NT2/D1 (cell line): ENCODE measurements at regions not wholly inside any gene's neighbourhood (a gene's known extent, or its start where the extent isn't known, plus 50 kb on each side); places are given as distances from the start of the nearest gene placed in this dataset.

Source experiments
- DNase-seq: peaks from one replicate; pipeline ENCODE4 v3.0.0-alpha.2; 2011; ENCODE audit warnings: low read depth, low spot score
- H3K27me3 ChIP-seq: 2 replicates; pipeline ENCODE4 v1.6.0; 2011; ENCODE audit warnings: mild to moderate bottlenecking; ENCODE audit not compliant: insufficient read length, insufficient read depth
- H3K36me3 ChIP-seq: 2 replicates; pipeline ENCODE4 v1.6.1; 2011; ENCODE audit warnings: mild to moderate bottlenecking, low read length, mixed read lengths; ENCODE audit not compliant: insufficient read depth, insufficient read length
- H3K4me1 ChIP-seq: 2 replicates; pipeline ENCODE4 v1.5.1; 2011; ENCODE audit not compliant: insufficient read depth, insufficient read length
- H3K4me3 ChIP-seq: 2 replicates; pipeline ENCODE4 v1.5.1; 2011; ENCODE audit warnings: low read depth; ENCODE audit not compliant: insufficient read length
- H3K9ac ChIP-seq: 2 replicates; pipeline ENCODE4 v1.6.0; 2011; ENCODE audit warnings: low read depth; ENCODE audit not compliant: insufficient read length
- H3K9me3 ChIP-seq: 2 replicates; pipeline ENCODE4 v1.5.1; 2011; ENCODE audit warnings: mild to moderate bottlenecking, low read length; ENCODE audit not compliant: insufficient read depth
- SUZ12 ChIP-seq: IDR thresholded peaks from 2 replicates; pipeline ENCODE4 v1.6.1; 2011; ENCODE audit not compliant: insufficient read length, insufficient read depth; ENCODE audit errors: extremely low read depth
- YY1 ChIP-seq: IDR thresholded peaks from 2 replicates; pipeline ENCODE4 v1.6.1; 2011; ENCODE audit not compliant: insufficient read length, insufficient read depth
- ZNF274 ChIP-seq: IDR thresholded peaks from 2 replicates; pipeline ENCODE4 v1.6.1; 2011; ENCODE audit warnings: mild to moderate bottlenecking, low read depth, low read length

DNA sequence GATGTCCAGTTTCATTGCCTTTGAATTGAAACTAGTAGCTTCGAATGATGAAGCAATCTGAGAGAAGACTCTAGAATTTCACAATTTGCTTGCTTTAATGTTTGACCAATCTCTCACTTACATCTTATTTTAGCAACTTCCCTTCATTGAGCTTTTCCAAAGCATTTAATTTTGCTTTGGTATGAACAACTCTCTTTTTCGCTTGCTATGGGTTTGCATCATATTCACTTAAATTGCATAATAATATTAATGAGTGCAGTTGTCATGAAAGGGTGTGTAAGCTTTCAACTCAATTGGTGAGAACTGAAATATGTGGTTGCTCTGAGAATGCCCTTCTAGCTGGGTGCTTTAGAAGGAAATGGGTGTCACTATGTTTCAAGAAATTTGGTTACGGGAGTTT is 309.2 kb downstream of the HLX start:
- TF ChIP-seq ZNF274 (no peak), YY1 (no peak), SUZ12 (no peak)

GRCh38 chr1:221190249-221190648 is 311.0 kb downstream of the HLX start:
- Histone ChIP-seq H3K9ac (no peak overlapping the region), H3K4me3 (no peak overlapping the region), H3K4me1 (no peaks in the 10 kb centered on the region), H3K27me3 (no peaks in the 10 kb centered on the region), H3K9me3 (no peaks in the 10 kb centered on the region; the same call in none of the 2 replicates), H3K36me3 (no peaks in the 10 kb centered on the region)
- no peak for DNase-seq
- TF ChIP-seq SUZ12 (no peak), YY1 (no peak), ZNF274 (no peak)

More for the DNA sequence above, 309.2 kb downstream of the HLX start:
- no peaks in the 10 kb centered on the region for H3K27me3 ChIP-seq
- no peaks in the 10 kb centered on the region; the same call in none of the 2 replicates for H3K9me3 ChIP-seq
- no peak overlapping the region for H3K4me3 ChIP-seq
- H3K36me3 ChIP-seq = no peaks in the 10 kb centered on the region
- no peak for DNase-seq
- H3K4me1 ChIP-seq = no peaks in the 10 kb centered on the region
- H3K9ac ChIP-seq = no peak overlapping the region

DNA sequence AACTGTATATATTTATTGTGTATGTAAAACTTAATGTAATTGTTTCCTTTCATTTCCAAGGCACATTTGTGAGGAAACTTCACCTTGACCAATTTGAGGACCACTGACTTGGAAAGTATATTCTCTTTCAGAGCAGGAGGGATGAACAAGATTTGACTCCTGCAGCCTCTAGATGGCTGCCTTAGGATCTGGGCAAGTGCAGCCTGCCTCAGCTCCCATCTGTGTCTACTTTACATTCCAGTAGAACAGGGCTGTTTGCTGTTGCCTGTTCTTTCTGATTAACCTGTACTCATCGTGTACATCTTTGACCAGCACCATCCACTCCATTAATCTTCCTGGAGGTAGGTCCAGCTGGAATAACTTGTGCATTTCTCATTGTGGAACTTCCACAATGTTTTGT is 312.8 kb downstream of the HLX start:
- Histone ChIP-seq H3K9me3 (peaks cover 8% of the 10 kb centered on the region; the same call in 1 of the 2 replicates), H3K27me3 (no peaks in the 10 kb centered on the region), H3K9ac (no peak overlapping the region), H3K4me1 (no peaks in the 10 kb centered on the region), H3K4me3 (no peak overlapping the region), H3K36me3 (no peaks in the 10 kb centered on the region)
- TF ChIP-seq ZNF274 = no peak
- TF ChIP-seq YY1 = no peak
- TF ChIP-seq SUZ12 = no peak
- no peak for DNase-seq

DNA sequence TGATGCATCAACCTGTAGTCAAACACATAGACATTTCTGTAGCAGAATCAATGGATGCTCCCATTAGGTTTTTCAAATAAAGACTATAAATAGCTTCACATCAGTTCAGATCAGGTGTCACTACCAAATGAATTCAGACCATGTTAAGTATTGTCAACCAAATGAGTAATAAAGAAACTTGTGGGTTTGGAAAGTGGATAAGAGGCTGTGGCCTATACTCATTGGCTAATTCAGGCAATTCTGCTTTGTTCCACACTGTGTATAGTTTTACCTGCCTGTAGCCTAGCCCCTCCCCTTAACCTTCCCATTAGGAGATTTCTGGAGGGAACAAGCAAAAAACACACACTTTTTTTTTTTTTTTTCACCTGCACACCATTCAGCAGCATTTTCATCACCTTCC is 321.2 kb downstream of the HLX start:
- Histone ChIP-seq H3K9ac (no peak overlapping the region), H3K4me1 (no peaks in the 10 kb centered on the region), H3K27me3 (no peaks in the 10 kb centered on the region), H3K36me3 (no peaks in the 10 kb centered on the region), H3K4me3 (no peak overlapping the region), H3K9me3 (peaks cover 12% of the 10 kb centered on the region; the same call in 1 of the 2 replicates)
- no peak for TF ChIP-seq YY1
- TF ChIP-seq SUZ12 = no peak
- no peak for TF ChIP-seq ZNF274
- no peak for DNase-seq

DNA sequence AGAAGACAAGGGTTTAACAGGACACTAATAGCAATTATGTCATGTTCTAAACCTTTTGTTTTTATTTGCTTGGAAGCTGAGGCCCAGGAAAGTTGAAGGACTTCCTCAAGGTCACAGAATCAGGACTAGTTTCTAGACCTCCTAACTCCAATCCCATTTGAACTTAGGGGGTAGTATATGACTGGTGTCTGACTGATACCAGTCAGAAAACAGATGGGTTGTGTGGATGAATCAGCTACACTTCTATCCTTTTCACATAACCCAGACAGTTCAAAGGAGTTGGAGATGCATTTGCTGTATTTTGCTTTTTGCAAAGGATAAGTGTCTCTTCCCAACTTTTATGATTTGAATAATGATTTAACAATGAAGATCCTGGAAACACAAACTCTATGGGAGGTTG is 322.5 kb downstream of the HLX start:
- Histone ChIP-seq H3K9me3 (peaks cover 6% of the 10 kb centered on the region; the same call in 1 of the 2 replicates), H3K4me3 (no peak overlapping the region), H3K9ac (no peak overlapping the region), H3K36me3 (no peaks in the 10 kb centered on the region), H3K4me1 (no peaks in the 10 kb centered on the region), H3K27me3 (no peaks in the 10 kb centered on the region)
- TF ChIP-seq SUZ12 = no peak
- TF ChIP-seq YY1 = no peak
- no peak for TF ChIP-seq ZNF274
- no peak for DNase-seq

DNA sequence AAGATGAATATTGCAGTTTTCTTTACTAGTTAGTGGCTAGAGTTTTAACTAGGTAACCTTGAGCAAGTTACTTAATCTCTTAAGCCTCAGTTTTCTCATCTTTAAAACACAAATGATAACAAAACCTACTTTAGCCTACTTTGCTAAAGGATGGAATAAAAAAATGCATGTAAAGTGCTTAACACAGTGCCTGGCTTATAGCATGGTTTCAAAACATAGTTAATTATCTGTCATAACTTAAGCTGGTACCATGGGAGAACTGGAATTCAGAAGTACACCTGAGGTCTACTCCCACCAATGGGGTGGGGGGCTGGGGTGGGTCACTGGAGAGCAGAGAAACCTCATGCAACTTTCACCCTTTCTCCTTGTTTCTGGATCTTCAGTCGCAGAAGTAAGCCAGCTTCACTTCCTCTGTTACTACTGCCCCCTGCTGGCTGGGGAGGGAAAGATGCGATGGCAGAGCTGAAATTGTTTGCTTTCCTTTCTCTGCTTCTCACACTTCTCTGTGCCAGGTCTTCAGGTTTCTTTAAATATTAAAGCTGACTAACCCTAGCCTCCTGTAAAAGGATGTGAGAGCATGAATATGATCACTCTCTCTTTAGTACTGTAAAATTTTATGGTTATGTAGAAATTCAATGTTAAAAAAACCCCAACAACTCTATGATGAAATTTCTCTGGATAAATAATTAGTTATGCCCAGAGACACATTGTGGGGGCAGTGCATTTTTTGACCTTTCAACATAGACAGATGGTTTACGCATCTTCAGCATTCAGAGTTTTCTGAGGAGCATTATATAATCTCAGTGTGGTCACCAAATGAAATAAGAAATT is 324.2 kb downstream of the HLX start:
- no peaks in the 10 kb centered on the region for H3K9me3 ChIP-seq

DNA sequence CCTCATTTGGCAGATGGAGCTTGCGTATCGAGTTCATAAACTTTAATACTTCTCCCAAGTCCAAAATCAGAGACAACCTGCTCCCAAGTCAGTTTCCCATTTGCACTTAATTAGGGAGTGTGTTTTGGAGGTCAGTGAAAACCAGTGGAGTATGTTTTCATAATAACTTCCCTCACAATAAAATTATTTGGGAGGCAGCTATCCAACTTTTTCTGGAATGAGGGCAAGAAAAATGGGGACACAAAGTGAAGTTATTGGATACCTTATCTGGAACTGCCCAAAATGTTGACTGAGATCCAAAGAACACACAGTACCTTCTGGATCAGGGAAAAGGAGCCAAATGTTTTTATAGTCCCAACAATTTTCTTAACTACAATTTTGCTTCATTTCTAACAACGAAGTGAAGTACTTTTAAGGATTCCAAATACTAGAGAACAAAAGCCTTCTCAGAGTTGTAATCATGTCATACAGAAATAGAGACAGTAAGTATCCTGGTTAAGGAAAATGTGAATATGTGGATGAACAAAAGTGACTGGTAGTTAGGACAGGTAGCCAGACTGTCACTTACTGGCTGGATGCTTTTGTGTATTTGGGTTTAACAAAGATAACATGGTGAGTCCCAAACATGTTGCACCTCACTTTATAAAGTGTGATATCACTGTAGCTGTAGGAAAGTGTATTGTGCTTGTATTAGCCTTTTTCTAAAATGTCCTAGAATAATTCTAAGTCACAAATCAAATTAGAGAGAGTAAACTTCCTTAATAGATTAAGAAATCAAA is 325.0 kb downstream of the HLX start:
- no peaks in the 10 kb centered on the region for H3K36me3 ChIP-seq
- H3K4me3 ChIP-seq = no peak overlapping the region
- H3K9ac ChIP-seq = no peak overlapping the region
- H3K9me3 ChIP-seq = no peaks in the 10 kb centered on the region
- TF ChIP-seq SUZ12 = no peak
- no peak for TF ChIP-seq ZNF274
- TF ChIP-seq YY1 = no peak
- no peaks in the 10 kb centered on the region for H3K27me3 ChIP-seq
- no peaks in the 10 kb centered on the region for H3K4me1 ChIP-seq
- no peak for DNase-seq

More for the DNA sequence above, 324.2 kb downstream of the HLX start:
- H3K9ac ChIP-seq = no peak overlapping the region
- H3K36me3 ChIP-seq = no peaks in the 10 kb centered on the region
- H3K27me3 ChIP-seq = no peaks in the 10 kb centered on the region
- H3K4me3 ChIP-seq = no peak overlapping the region
- DNase-seq = peak; percentile 80
- TF ChIP-seq SUZ12 (no peak), YY1 (no peak), ZNF274 (no peak)
- no peaks in the 10 kb centered on the region for H3K4me1 ChIP-seq
